Esophagus squamous epithelium (tissue), 5 donors: ENCODE measurements at regions not wholly inside any gene's neighbourhood (a gene's known extent, or its start where the extent isn't known, plus 50 kb on each side); places are given as distances from the start of the nearest gene placed in this dataset.
"Not testable (repeated sequence)": the region's sequence is repeated elsewhere in the genome, so short reads cannot be mapped to it uniquely, and the experiment has no call there.

Source experiments
- DNase-seq: peaks from one replicate; lab custom pipeline; 2025; lab: John Stamatoyannopoulos, UW
- H3K27ac ChIP-seq, 4 donors: fragments of 200-600 bp; sonication (generic); one replicate each; pipeline ENCODE4 v1.5.1; 2016 to 2019; ENCODE audit warnings: mild to moderate bottlenecking in 1 of 4
- H3K27me3 ChIP-seq, 4 donors: fragments of 200-600 bp; sonication (generic); 1 replicate in 3 of 4; 2 replicates in 1 of 4; pipeline versions ENCODE4 v1.5.1 to v1.6.0; 2017 to 2021; ENCODE audit warnings: antibody characterized with exemption in 1 of 4
- H3K36me3 ChIP-seq, 3 donors: fragments of 200-600 bp; sonication (generic); one replicate each; pipeline ENCODE4 v1.5.1; 2016 to 2019
- H3K4me1 ChIP-seq, 3 donors: fragments of 200-600 bp; sonication (generic); one replicate each; pipeline ENCODE4 v1.5.1; 2017 to 2019
- H3K4me3 ChIP-seq, 4 donors: fragments of 200-600 bp; sonication (generic); 1 replicate in 3 of 4; 2 replicates in 1 of 4; pipeline ENCODE4 v1.5.1; 2016 to 2019; ENCODE audit warnings: mild to moderate bottlenecking in 2 of 4, moderate library complexity in 1 of 4
- H3K9me3 ChIP-seq, 3 donors: fragments of 200-600 bp; sonication (generic); one replicate each; pipeline ENCODE4 v1.5.1; 2016 to 2019
- POLR2A ChIP-seq, 4 donors: fragments of 450-650 bp; IDR thresholded peaks; one replicate each; pipeline ENCODE4 v1.6.1; 2017; ENCODE audit warnings: antibody characterized with exemption in 4 of 4, mild to moderate bottlenecking in 4 of 4, moderate library complexity in 3 of 4
- WGBS, 2 donors: methylation state at CpG; one replicate each; pipeline ENCODE4 v1.1.5; 2018; 5-methylcytosine and 5-hydroxymethylcytosine counted together
- intact Hi-C: fragments of 100-400 bp; cut with DNase I; formaldehyde crosslinking; loops from one replicate; pipeline ENCODE4 v1.15.0; 2022
- TF ChIP-seq, protein P1 (sequence below), 6 experiments: fragments of 450-650 bp in 4 of 6; fragments of 200-600 bp in 2 of 6; sonication (generic) in 2 of 6; IDR thresholded peaks; one replicate each; pipeline ENCODE4 v1.5.1; 2016 to 2019; ENCODE audit warnings: antibody characterized with exemption in 6 of 6, mild to moderate bottlenecking in 4 of 6, moderate library complexity in 4 of 6
- donor health status: DM: yes; HTN: yes; CAD: no.

GRCh38 chr3:56926947-56927282 is 125.2 kb upstream of the ARHGEF3 start:
- Histone ChIP-seq H3K36me3 (no peaks in the 10 kb centered on the region), H3K27ac (peak overlapping the region in 2 of 4 donors; percentile 27 to 50), H3K4me1 (peaks cover 14 to 92% (median 40%) of the 10 kb centered on the region in 3 donors), H3K9me3 (no peaks in the 10 kb centered on the region), H3K4me3 (no peak overlapping the region), H3K27me3 (no peaks in the 10 kb centered on the region)
- no peak for DNase-seq
- intact Hi-C loops = no loop called here
- 75 to 88% methylated on average over 2 of the region's 2 CpGs for WGBS, 2 donors
- TF ChIP-seq, protein P1, sequence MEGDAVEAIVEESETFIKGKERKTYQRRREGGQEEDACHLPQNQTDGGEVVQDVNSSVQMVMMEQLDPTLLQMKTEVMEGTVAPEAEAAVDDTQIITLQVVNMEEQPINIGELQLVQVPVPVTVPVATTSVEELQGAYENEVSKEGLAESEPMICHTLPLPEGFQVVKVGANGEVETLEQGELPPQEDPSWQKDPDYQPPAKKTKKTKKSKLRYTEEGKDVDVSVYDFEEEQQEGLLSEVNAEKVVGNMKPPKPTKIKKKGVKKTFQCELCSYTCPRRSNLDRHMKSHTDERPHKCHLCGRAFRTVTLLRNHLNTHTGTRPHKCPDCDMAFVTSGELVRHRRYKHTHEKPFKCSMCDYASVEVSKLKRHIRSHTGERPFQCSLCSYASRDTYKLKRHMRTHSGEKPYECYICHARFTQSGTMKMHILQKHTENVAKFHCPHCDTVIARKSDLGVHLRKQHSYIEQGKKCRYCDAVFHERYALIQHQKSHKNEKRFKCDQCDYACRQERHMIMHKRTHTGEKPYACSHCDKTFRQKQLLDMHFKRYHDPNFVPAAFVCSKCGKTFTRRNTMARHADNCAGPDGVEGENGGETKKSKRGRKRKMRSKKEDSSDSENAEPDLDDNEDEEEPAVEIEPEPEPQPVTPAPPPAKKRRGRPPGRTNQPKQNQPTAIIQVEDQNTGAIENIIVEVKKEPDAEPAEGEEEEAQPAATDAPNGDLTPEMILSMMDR (IDR thresholded peaks at IDR 0.05) = no peak
- no peak for TF ChIP-seq POLR2A (IDR thresholded peaks at IDR 0.05)

DNA sequence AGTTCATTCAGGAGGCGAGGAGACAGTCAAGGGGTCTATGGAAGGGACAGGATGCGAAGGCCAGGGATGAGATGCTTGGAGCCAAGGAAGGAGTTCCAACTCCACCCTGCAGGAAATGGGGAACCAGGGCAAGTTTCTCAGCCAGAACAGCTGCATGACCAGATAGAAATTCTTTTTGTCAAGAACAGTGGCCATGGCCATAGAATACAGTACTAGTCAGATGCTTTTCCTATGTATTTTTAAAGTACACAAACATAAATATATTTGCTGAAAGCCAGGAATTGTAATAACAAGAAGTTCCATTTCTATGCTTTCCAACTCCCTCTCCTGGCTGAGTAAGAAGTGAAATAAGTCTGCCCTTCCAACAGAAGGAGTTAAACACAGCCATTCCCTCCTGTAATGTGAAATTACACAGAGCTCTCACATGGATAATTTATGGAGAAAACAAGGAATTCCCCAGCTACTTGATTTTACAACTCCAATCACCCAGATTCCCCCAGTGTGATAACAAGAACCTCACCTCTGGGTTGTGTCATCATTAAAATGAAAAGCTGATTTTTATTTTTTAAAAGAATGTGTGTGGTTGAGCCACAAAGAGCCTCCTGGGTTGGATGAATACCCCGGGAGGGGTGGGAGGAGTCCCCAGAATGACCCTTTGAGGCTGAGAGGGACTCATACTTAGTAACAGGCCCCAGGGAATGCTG is 124.6 kb upstream of the ARHGEF3 start:
- no peaks in the 10 kb centered on the region for H3K27me3 ChIP-seq
- TF ChIP-seq POLR2A (IDR thresholded peaks at IDR 0.05) = no peak
- TF ChIP-seq, protein P1 (IDR thresholded peaks at IDR 0.05) = no peak
- H3K4me3 ChIP-seq = no peak overlapping the region
- H3K4me1 ChIP-seq = peaks cover 14 to 96% (median 40%) of the 10 kb centered on the region in 3 donors
- H3K36me3 ChIP-seq = no peaks in the 10 kb centered on the region
- 57 to 60% methylated on average over 3 of the region's 3 CpGs for WGBS, 2 donors
- no peaks in the 10 kb centered on the region for H3K9me3 ChIP-seq
- H3K27ac ChIP-seq = peak overlapping the region in 2 of 4 donors; percentile 27 to 50
- intact Hi-C loops = no loop called here
- no peak for DNase-seq

- WGBS, 2 donors = 89 to 92% methylated on average over 1 of the region's 1 CpG
- peaks cover 14 to 84% (median 36%) of the 10 kb centered on the region in 3 donors for H3K4me1 ChIP-seq
- DNase-seq, H3K27me3 ChIP-seq, H3K4me3 ChIP-seq, H3K36me3 ChIP-seq, H3K9me3 ChIP-seq, intact Hi-C loops: not testable (repeated sequence)
- peak overlapping the region in 3 of 4 donors; percentile 58 to 63 (median 59) for H3K27ac ChIP-seq
These were observed 123.0 kb upstream of the ARHGEF3 start for GRCh38 chr3:56924700-56925099.

- 3 to 4% methylated on average over 3 of the region's 3 CpGs for WGBS, 2 donors
- Histone ChIP-seq H3K36me3 (no peaks in the 10 kb centered on the region), H3K4me3 (no peak overlapping the region), H3K27ac (peak overlapping the region; percentile 0 to 63 (median 58)), H3K9me3 (no peaks in the 10 kb centered on the region), H3K4me1 (peaks cover 14 to 76% (median 36%) of the 10 kb centered on the region in 3 donors), H3K27me3 (no peaks in the 10 kb centered on the region)
- no peak for TF ChIP-seq POLR2A (IDR thresholded peaks at IDR 0.05)
- TF ChIP-seq, protein P1 (IDR thresholded peaks at IDR 0.05) = peak in 1 of 6 experiments; percentile 9
- DNase-seq = no peak
- intact Hi-C loops = no loop called here
These were observed 121.9 kb upstream of the ARHGEF3 start for GRCh38 chr3:56923526-56924224.

DNA sequence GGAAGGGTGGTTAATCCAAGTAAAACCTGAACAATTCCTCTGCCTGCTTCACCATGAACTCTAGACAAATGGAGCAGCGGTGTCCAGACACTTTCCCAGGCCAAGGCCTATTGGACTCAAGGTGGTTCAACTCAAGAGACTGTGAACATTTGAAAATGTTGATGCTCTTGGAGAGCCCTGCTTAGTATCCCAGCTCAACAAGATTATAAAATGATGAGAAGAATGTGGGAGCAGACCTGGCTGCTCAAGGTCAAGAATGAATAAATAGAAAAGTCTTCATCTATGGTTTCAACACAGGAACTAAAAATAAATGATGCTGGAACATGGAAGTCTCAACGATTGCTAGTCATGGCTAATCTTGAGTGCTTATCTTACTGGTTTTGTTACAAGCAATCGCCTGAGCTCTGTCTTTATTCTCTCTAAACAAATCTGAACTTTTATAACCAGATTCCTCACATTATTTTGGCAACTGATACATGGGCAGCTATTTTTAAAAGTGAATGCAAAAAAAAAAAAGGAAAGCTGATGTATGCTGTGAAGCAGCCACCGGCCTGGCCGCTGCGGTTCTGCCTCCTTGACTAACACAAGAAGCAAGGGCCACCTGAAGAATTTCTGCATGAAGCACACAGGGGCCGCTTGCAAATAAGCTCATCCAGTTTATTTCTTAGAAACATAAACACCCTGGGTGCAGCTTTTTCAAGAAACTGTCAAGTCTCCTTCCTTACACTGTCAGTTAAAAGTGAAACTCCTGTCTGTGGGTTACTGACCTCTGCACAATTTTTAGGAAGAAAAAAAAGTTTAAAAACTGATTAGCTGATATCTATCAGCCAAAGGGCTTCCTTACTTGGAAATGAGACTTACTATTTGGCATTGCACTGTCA is 120.1 kb upstream of the ARHGEF3 start:
- Histone ChIP-seq H3K4me3 (peak overlapping the region in 2 of 4 donors; percentile 17 to 21), H3K4me1 (peaks cover 19 to 71% (median 28%) of the 10 kb centered on the region in 3 donors), H3K9me3 (no peaks in the 10 kb centered on the region), H3K27me3 (no peaks in the 10 kb centered on the region), H3K36me3 (no peaks in the 10 kb centered on the region), H3K27ac (peak overlapping the region; percentile 23 to 59 (median 56))
- intact Hi-C loops = no loop called here
- WGBS, 2 donors = 34 to 56% methylated on average over 7 of the region's 7 CpGs
- DNase-seq = no peak
- TF ChIP-seq, protein P1 (IDR thresholded peaks at IDR 0.05) = no peak
- no peak for TF ChIP-seq POLR2A (IDR thresholded peaks at IDR 0.05)
